AG10803 (cell line): ENCODE measurements at regions not wholly inside any gene's neighbourhood (a gene's known extent, or its start where the extent isn't known, plus 50 kb on each side); places are given as distances from the start of the nearest gene placed in this dataset.

Experiments
- DNase-seq: peaks from one replicate; pipeline ENCODE4 v3.0.0; 2010; ENCODE audit warnings: low read depth
- H3K4me3 ChIP-seq: 2 replicates; pipeline ENCODE4 v1.5.1; 2011; ENCODE audit warnings: mild to moderate bottlenecking, low read length, control low read depth
- CTCF ChIP-seq: conservative IDR thresholded peaks from 2 replicates; pipeline ENCODE4 v1.5.1; 2011; ENCODE audit warnings: mild to moderate bottlenecking, low read length, control low read depth, inconsistent platforms

GRCh38 chr4:115670930-115671329 is 557.5 kb upstream of the NDST4 start:
- TF ChIP-seq CTCF, result no peak
- no peak for DNase-seq
- no peak overlapping the region for H3K4me3 ChIP-seq

- no peak for DNase-seq
- no peak for TF ChIP-seq CTCF
- H3K4me3 ChIP-seq, result no peak overlapping the region
Observed at GRCh38 chr4:115668396-115668795, 555.0 kb upstream of the NDST4 start.

GRCh38 chr4:115664285-115664684 is 550.9 kb upstream of the NDST4 start:
- no peak for DNase-seq
- TF ChIP-seq CTCF, result no peak
- H3K4me3 ChIP-seq, result no peak overlapping the region

DNA sequence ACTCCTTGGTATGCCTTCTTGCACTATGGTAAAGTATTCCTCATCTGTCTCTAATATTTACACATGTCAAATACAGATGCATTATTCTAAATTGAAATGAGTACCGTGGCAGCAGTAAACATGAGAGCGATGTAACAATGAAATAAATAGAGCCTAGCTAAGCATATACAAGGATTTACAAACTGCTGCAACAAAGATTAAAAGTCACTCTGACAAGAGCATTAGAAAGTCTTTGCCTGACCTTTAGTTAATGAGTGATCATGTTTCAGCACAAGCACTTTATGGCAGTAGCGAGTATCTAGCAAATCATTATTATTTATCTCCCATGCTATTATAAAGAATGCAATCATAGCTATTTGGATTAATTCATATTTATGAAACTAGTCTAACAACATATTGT is 547.0 kb upstream of the NDST4 start:
- TF ChIP-seq CTCF, result no peak
- no peak for DNase-seq
- no peak overlapping the region for H3K4me3 ChIP-seq

GRCh38 chr4:115657991-115658650 is 544.7 kb upstream of the NDST4 start:
- H3K4me3 ChIP-seq, result no peak overlapping the region
- TF ChIP-seq CTCF, result no peak
- DNase-seq, result no peak

GRCh38 chr4:115655626-115656025 is 542.2 kb upstream of the NDST4 start:
- DNase-seq, result no peak
- no peak for TF ChIP-seq CTCF
- no peak overlapping the region for H3K4me3 ChIP-seq

DNA sequence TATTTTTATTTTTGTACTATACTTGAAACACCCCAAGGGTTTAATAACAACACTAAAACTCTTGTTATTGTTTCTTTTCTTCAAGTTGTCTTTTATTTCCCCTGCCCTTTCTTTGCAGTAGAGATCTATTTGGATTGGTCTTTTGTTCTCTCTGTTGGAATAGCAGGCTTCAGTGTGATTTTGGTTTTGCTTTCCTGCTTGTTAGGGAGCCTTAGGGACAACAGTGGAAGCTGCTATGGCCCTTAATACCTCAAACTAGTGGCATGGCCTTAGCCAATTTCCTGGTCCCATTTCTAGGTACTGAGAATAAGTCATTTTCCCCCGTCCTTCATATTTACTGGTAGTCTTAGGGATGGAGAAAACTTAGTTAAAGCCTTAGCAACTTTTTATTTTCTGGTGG is 535.4 kb upstream of the NDST4 start:
- H3K4me3 ChIP-seq, result no peak overlapping the region
- TF ChIP-seq CTCF, result no peak
- DNase-seq, result no peak
